ENCODE measurements at regions not wholly inside any gene's neighbourhood (a gene's known extent, or its start where the extent isn't known, plus 50 kb on each side); places are given as distances from the start of the nearest gene placed in this dataset.

DNA sequence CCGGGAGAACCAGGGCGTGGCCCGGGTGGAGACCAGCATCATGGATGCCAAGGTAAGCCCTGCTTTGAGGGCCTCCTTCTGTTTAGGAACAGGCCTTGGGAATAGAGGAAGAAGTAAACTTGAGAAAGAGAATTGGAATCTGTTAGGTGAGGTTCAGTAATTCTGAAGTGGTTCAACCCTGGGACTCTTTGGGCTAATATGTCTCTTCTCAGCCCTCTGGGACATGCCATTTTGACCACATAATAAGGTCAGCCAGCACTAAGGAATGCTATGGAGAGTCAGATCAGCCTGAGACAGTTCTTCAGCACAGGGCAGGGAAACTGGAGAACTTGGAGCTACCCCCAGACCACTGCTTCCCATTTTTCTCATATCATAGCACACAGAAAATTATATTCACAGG is 63.3 kb upstream of the PRPS1 start:
- TF ChIP-seq CTCF (IDR thresholded peaks at IDR 0.05; ENCODE audit: low read length, missing control alignments), result no peak
- no peak overlapping the region for H3K4me3 ChIP-seq (replicated peaks; ENCODE audit: low read depth, low read length)
- no peak for DNase-seq (ENCODE audit: low read depth)

- no peak for TF ChIP-seq CTCF (IDR thresholded peaks at IDR 0.05; ENCODE audit: low read length, missing control alignments)
- no peak overlapping the region for H3K4me3 ChIP-seq (replicated peaks; ENCODE audit: low read depth, low read length)
- peak; percentile 31 for DNase-seq (ENCODE audit: low read depth)
These were observed 62.2 kb upstream of the PRPS1 start for GRCh38 chrX:107565931-107566603.

DNA sequence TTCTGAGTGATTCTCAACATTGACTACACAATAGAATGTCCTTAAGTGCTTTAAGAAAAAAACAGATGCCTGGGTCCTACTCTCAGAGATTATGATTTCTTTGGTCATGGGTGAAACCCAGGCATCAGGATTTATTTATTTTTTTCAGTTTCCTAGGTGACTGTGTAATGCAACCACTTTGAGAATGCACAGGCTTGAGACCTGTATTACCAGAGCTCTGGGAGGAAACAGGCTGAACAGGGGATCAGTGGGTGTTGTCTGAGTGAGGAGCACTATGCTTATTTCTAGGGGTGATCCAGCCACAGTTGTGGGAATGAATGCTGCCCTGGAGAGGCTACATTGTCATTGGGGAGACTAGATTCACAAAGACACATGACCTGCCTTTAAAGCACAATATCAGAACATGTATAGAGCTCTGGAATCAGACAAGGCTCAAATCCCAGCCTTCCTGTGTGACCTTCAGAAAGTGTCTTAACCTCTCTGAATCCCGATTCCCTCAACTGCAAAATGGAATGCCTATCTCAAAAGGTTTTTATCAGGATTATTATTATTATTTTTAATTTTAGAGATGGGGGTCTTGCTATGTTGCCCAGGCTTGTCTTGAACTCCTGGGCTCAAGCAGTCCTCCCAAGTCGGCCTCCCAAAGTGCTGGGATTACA is 61.6 kb upstream of the PRPS1 start:
- no peak overlapping the region for H3K4me3 ChIP-seq (replicated peaks; ENCODE audit: low read depth, low read length)
- no peak for DNase-seq (ENCODE audit: low read depth)
- TF ChIP-seq CTCF (IDR thresholded peaks at IDR 0.05; ENCODE audit: low read length, missing control alignments), result no peak

DNA sequence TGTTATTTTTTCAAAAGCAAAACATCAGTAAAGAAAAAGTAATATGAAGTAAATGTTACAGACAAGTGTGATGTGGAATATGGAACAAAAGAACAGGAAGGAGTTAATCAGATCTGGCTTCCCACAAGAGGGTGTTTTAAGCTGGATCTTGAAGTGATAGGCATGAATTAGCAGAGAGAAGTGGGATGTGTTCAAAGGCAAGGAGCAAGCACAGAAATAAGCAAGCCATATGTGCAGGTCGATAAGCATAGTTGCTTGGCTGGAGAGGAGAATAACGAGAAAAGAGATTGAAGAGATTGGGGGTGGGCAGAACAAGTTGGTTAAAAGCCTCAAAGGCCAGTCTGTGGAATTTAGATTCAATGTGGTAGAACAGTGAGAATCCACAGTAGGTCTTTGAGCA is 60.9 kb upstream of the PRPS1 start:
- DNase-seq (ENCODE audit: low read depth), result no peak
- no peak for TF ChIP-seq CTCF (IDR thresholded peaks at IDR 0.05; ENCODE audit: low read length, missing control alignments)
- H3K4me3 ChIP-seq (replicated peaks; ENCODE audit: low read depth, low read length), result no peak overlapping the region

DNA sequence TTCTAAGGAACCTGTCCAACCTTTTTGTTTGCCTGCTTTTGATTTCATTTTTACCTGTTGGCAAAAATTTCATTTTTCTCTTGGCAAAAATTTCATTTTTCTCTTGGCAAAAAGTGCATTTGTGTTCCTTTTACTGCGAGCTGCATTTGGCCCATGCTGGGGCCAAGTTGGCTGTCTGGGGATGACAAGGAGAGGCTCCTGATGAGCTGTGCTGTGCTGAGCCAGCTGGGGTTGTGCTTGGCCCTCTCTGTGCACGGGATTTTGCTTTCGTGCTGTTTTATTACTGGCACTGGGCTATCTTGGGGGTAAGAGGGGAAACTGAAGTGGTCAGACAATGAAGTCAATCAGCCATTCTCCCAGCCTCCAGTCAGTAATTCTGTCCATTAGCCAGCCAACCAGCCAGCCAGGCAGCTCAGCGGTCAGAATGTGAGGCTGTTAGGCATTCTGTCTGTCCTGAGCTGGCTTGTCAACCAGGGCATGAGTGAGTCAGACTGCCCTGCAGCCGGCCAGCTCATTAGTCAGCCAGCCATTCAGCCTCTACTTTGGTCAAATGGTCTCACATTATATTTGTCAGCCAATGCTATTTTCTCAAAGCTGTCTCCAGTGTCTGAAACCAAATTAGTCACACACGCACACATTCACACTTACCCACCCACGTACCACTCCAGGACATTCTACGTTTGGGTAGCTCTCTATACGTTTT is 56.9 kb upstream of the PRPS1 start:
- H3K4me3 ChIP-seq (replicated peaks; ENCODE audit: low read depth, low read length), result no peak overlapping the region
- no peak for TF ChIP-seq CTCF (IDR thresholded peaks at IDR 0.05; ENCODE audit: low read length, missing control alignments)
- DNase-seq (ENCODE audit: low read depth), result peak; percentile 73

DNA sequence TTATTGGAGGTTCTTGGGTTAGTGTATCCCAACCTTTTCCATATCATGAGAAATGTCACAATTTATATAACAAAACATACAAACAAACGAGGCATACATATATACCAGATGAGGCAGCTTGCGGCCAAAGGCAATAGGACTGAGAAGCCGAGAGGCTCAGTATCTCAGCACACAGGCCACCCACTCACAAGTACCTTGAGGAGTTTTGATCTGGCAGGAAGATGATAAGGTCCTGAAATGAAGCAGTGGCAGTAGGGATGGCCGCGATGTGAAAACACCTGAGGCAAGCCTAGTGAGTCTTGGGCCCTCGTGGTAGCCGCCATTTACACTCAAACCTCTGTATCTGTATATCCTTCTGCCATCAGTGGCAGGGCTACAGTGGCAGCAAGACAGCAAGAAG is 55.3 kb upstream of the PRPS1 start:
- DNase-seq (ENCODE audit: low read depth), result no peak
- TF ChIP-seq CTCF (IDR thresholded peaks at IDR 0.05; ENCODE audit: low read length, missing control alignments), result no peak
- H3K4me3 ChIP-seq (replicated peaks; ENCODE audit: low read depth, low read length), result no peak overlapping the region

All from fibroblast of pulmonary artery (primary cell).